A549 (cell line): ENCODE measurements at regions not wholly inside any gene's neighbourhood (a gene's known extent, or its start where the extent isn't known, plus 50 kb on each side); places are given as distances from the start of the nearest gene placed in this dataset.

Experiments used
- ATAC-seq, 2 experiments: fragments of 200-7000 bp in 1 of 2; fragments of >200 bp in 1 of 2; cut with Nextera tagmentation in 1 of 2; cut with Tn5 transposase in 1 of 2; 3 replicates each; pipeline versions ENCODE4 v1.8.0 to v1.9.1; 2018 to 2020; ENCODE audit warnings: mild to moderate bottlenecking in 1 of 2, moderate library complexity in 1 of 2
- CTCF ChIA-PET: fragments of 300-600 bp; sonication (Branson Sonifier 250); formaldehyde crosslinking; extraction: SDS; loops from one replicate; lab custom pipeline; 2021; ENCODE audit warnings: antibody characterized with exemption, inconsistent platforms; lab: Yijun Ruan, JAX
- POLR2A ChIA-PET: fragments of 350-600 bp; formaldehyde crosslinking; extraction: SDS; loops from one replicate; lab custom pipeline; 2021; ENCODE audit warnings: antibody characterized with exemption, inconsistent platforms; lab: Yijun Ruan, JAX
- DNase-seq, 2 experiments: peaks; one replicate each; pipeline versions ENCODE4 v3.0.0 to v3.0.0-alpha.2; 2011 to 2016; ENCODE audit warnings: low read depth in 1 of 2, low spot score in 1 of 2
- FAIRE-seq: peaks from 2 replicates; lab custom pipeline; 2011; peaks lifted over from hg19 to GRCh38; lab: Jason Lieb, UNC
- H3K27ac ChIP-seq, 2 experiments: fragments of >200 bp; sonication (Bioruptor Twin); formaldehyde crosslinking; 3 replicates each; pipeline ENCODE4 v1.5.1; 2016 to 2017
- H3K4me1 ChIP-seq: fragments of >200 bp; sonication (Bioruptor Twin); formaldehyde crosslinking; 3 replicates; pipeline ENCODE4 v1.6.1; 2016
- H3K4me2 ChIP-seq: fragments of >200 bp; sonication (Bioruptor Twin); formaldehyde crosslinking; 3 replicates; pipeline ENCODE4 v1.6.1; 2016
- H3K4me3 ChIP-seq: fragments of >200 bp; sonication (Bioruptor Twin); formaldehyde crosslinking; 3 replicates; pipeline ENCODE4 v1.5.1; 2016
- H3K9me3 ChIP-seq: fragments of >200 bp; sonication (Bioruptor Twin); formaldehyde crosslinking; 3 replicates; pipeline ENCODE4 v1.6.1; 2016
- CBX8 ChIP-seq: fragments of 200-600 bp; sonication (generic); IDR thresholded peaks from 2 replicates; pipeline ENCODE4 v1.6.1; 2016
- CEBPB ChIP-seq, 2 experiments: fragments of >200 bp in 1 of 2; sonication (Bioruptor Twin) in 1 of 2; formaldehyde crosslinking in 1 of 2; IDR thresholded peaks; 2 replicates each; pipeline ENCODE4 v1.6.1; 2012 to 2016
- CHD2 ChIP-seq: fragments of 150-350 bp; IDR thresholded peaks from 2 replicates; pipeline ENCODE4 v1.6.1; 2014; ENCODE audit warnings: low read length; ENCODE audit not compliant: partially characterized antibody
- CHD4 ChIP-seq: fragments of 200-600 bp; sonication (generic); IDR thresholded peaks from 2 replicates; pipeline ENCODE4 v1.6.1; 2016; ENCODE audit warnings: antibody characterized with exemption, mild to moderate bottlenecking, borderline replicate concordance
- CTCF ChIP-seq: fragments of >200 bp; sonication (Bioruptor Twin); formaldehyde crosslinking; IDR thresholded peaks from 3 replicates; pipeline ENCODE4 v1.5.1; 2016
- E2F6 ChIP-seq: IDR thresholded peaks from 2 replicates; pipeline ENCODE4 v1.6.1; 2012; ENCODE audit warnings: low read depth, borderline replicate concordance
- ELK1 ChIP-seq: fragments of 150-350 bp; IDR thresholded peaks from 2 replicates; pipeline ENCODE4 v1.6.1; 2014; ENCODE audit warnings: low read depth, mild to moderate bottlenecking, low read length
- EP300 ChIP-seq, 2 experiments: fragments of >200 bp; sonication (Bioruptor Twin); formaldehyde crosslinking; IDR thresholded peaks; 2 replicates in 1 of 2; 3 replicates in 1 of 2; pipeline ENCODE4 v1.6.1; 2016 to 2017
- FOSB ChIP-seq: fragments of 250-450 bp; sonication (Bioruptor Pico); IDR thresholded peaks from 2 replicates; pipeline ENCODE4 v1.5.0; 2020; ENCODE audit warnings: mild to moderate bottlenecking, moderate library complexity
- FOXS1 ChIP-seq: fragments of 250-450 bp; sonication (Bioruptor Pico); IDR thresholded peaks from 2 replicates; pipeline ENCODE4 v1.5.0; 2020; ENCODE audit warnings: mild to moderate bottlenecking, moderate library complexity
- GATA3 ChIP-seq: IDR thresholded peaks from 2 replicates; pipeline ENCODE4 v1.6.1; 2012; ENCODE audit warnings: borderline replicate concordance
- HES2 ChIP-seq: fragments of >200 bp; sonication (Bioruptor Twin); formaldehyde crosslinking; IDR thresholded peaks from 2 replicates; pipeline ENCODE4 v1.6.1; 2016
- HMGXB4 ChIP-seq: fragments of 250-450 bp; sonication (Bioruptor Pico); IDR thresholded peaks from 2 replicates; pipeline ENCODE4 v1.5.0; 2021; ENCODE audit warnings: mild to moderate bottlenecking, moderate library complexity, borderline replicate concordance
- HOXA7 ChIP-seq: fragments of 250-450 bp; sonication (Bioruptor Pico); IDR thresholded peaks from 2 replicates; pipeline ENCODE4 v1.5.0; 2020; ENCODE audit warnings: mild to moderate bottlenecking, moderate library complexity
- HOXB13 ChIP-seq: fragments of 250-450 bp; sonication (Bioruptor Pico); IDR thresholded peaks from 2 replicates; pipeline ENCODE4 v1.5.0; 2020; ENCODE audit warnings: low read depth, mild to moderate bottlenecking, moderate library complexity
- MYC ChIP-seq: IDR thresholded peaks from 2 replicates; pipeline ENCODE4 v1.6.1; 2012; ENCODE audit warnings: mild to moderate bottlenecking, inconsistent platforms, low read length, improper control_type of control experiment, borderline replicate concordance
- NR3C1 ChIP-seq: fragments of >200 bp; sonication (Bioruptor Twin); formaldehyde crosslinking; IDR thresholded peaks from 3 replicates; pipeline ENCODE4 v1.6.1; 2017
- POLR2AphosphoS2 ChIP-seq: conservative IDR thresholded peaks from 2 replicates; pipeline ENCODE4 v1.6.1; 2012; ENCODE audit warnings: low read length, improper control_type of control experiment, inconsistent platforms
- RAD21 ChIP-seq, 2 experiments: fragments of >200 bp in 1 of 2; sonication (Bioruptor Twin) in 1 of 2; formaldehyde crosslinking in 1 of 2; IDR thresholded peaks in 1 of 2; conservative IDR thresholded peaks in 1 of 2; 2 replicates in 1 of 2; 3 replicates in 1 of 2; pipeline ENCODE4 v1.6.1; 2012 to 2018; ENCODE audit warnings: inconsistent platforms in 1 of 2
- RARB ChIP-seq: fragments of 250-450 bp; sonication (Bioruptor Pico); IDR thresholded peaks from 2 replicates; pipeline ENCODE4 v1.8.0; 2021; ENCODE audit warnings: mild to moderate bottlenecking, moderate library complexity
- RFX5 ChIP-seq: fragments of 450-650 bp; IDR thresholded peaks from 2 replicates; pipeline ENCODE4 v1.7.1; 2014; ENCODE audit warnings: antibody characterized with exemption, mild to moderate bottlenecking, moderate library complexity
- TFCP2L1 ChIP-seq: fragments of 250-450 bp; sonication (Bioruptor Pico); IDR thresholded peaks from 2 replicates; pipeline ENCODE4 v1.5.0; 2021; ENCODE audit warnings: mild to moderate bottlenecking
- TP53 ChIP-seq: fragments of 250-450 bp; sonication (Bioruptor Pico); IDR thresholded peaks from 2 replicates; pipeline ENCODE4 v1.5.0; 2021; ENCODE audit warnings: mild to moderate bottlenecking, moderate library complexity
- WGBS: methylation state at CpG from one replicate; pipeline ENCODE4 v1.1.6; 2017; ENCODE audit errors: missing lambda C conversion rate; 5-methylcytosine and 5-hydroxymethylcytosine counted together

- CTCF ChIA-PET = interaction anchor here (0.6 to 10.5 kb wide), 2 partner anchors 14 to 144 kb away, joined by 3 to 104 read pairs; no protein-coding TSS in a partner anchor
- H3K4me1 ChIP-seq = no peaks in the 10 kb centered on the region
- H3K4me2 ChIP-seq = no peak overlapping the region
- TF ChIP-seq MYC = no peak
- TF ChIP-seq HOXB13 (CRISPR knock-in tag) = no peak
- no peak for TF ChIP-seq TFCP2L1 (CRISPR knock-in tag)
- TF ChIP-seq CHD2 = no peak
- TF ChIP-seq, all 56 proteins: peak for 0
- Histone ChIP-seq H3K4me3 (no peak overlapping the region), H3K9me3 (peaks cover 12% of the 10 kb centered on the region), H3K27ac (no peak overlapping the region)
- FAIRE-seq (no peak), DNase-seq (no peak), ATAC-seq (no peak)
- POLR2A ChIA-PET = interaction anchor here (1.2 kb wide), 1 partner anchor 16 kb away, joined by 6 read pairs; no protein-coding TSS in a partner anchor
These were observed 316.1 kb upstream of the TPM1 start for GRCh38 chr15:62726461-62726860.

GRCh38 chr15:62727501-62727900 lies 315.0 kb upstream of the TPM1 start:
- H3K27ac ChIP-seq = no peak overlapping the region
- ATAC-seq = no peak
- TF ChIP-seq CEBPB (IDR thresholded peaks at IDR 0.05) (peak; percentile 23 to 55; a peak in 2 of 4 replicates), HOXA7 (CRISPR knock-in tag) (no peak)
- ChIA-PET POLR2A (no interaction called here), CTCF (interaction anchor here (0.9 to 10.5 kb wide), 3 partner anchors 13 to 334 kb away, joined by 3 to 104 read pairs (median 3); no protein-coding TSS in a partner anchor)
- no peak overlapping the region for H3K4me2 ChIP-seq
- no peaks in the 10 kb centered on the region for H3K4me1 ChIP-seq
- no peak for FAIRE-seq
- 86% methylated on average over 2 of the region's 2 CpGs for WGBS
- no peak for DNase-seq
- no peak overlapping the region for H3K4me3 ChIP-seq
- peaks cover 13% of the 10 kb centered on the region for H3K9me3 ChIP-seq

GRCh38 chr15:62730825-62731224 lies 311.7 kb upstream of the TPM1 start:
- no peak for ATAC-seq
- H3K27ac ChIP-seq = no peak overlapping the region
- H3K4me1 ChIP-seq = no peaks in the 10 kb centered on the region
- ChIA-PET CTCF (interaction anchor here (10.5 kb wide), 1 partner anchor 10 kb away, joined by 104 read pairs; no protein-coding TSS in a partner anchor), POLR2A (no interaction called here)
- no peak overlapping the region for H3K4me2 ChIP-seq
- FAIRE-seq = no peak
- 68% methylated on average over 3 of the region's 3 CpGs for WGBS
- H3K9me3 ChIP-seq = peaks cover 13% of the 10 kb centered on the region
- H3K4me3 ChIP-seq = no peak overlapping the region
- DNase-seq = no peak
- TF ChIP-seq TP53 (CRISPR knock-in tag) (no peak), FOSB (CRISPR knock-in tag) (no peak), RAD21 (conservative IDR thresholded peaks at IDR 0.05 in 1 of 2, IDR thresholded peaks at IDR 0.05 in 1 of 2) (no peak), CBX8 (no peak), FOXS1 (no peak), RARB (no peak), HES2 (no peak), CTCF (no peak), NR3C1 (no peak), EP300 (IDR thresholded peaks at IDR 0.05) (no peak), ELK1 (no peak), E2F6 (no peak), POLR2AphosphoS2 (no peak), CHD4 (no peak), HOXA7 (CRISPR knock-in tag) (no peak), RFX5 (no peak), GATA3 (no peak), HMGXB4 (CRISPR knock-in tag) (no peak)
